ENCODE measurements at regions not wholly inside any gene's neighbourhood (a gene's known extent, or its start where the extent isn't known, plus 50 kb on each side); places are given as distances from the start of the nearest gene placed in this dataset.

DNA sequence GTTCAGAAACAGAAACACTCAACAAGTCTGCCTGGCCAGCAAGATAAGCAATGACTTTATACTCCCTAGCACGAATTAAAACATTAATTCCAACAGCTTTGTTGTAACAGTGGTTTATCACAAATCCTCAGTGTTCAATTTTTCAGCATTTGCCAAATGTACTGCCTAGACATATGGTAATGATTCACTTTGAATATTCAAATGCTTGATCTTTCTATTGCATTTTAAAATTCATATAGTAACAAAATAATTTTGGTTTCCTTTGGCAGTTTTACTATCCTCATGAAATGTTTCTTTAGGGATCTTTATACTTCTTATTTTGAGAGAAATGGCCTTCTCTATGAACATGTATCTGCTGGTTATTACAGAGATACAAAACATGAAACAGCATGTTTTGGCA, 851.8 kb upstream of the NXPH2 start:
- H4K20me1 ChIP-seq (ENCODE audit: insufficient read depth, low read length), result no peaks in the 10 kb centered on the region
- H2AFZ ChIP-seq (ENCODE audit: low read depth, low read length), result no peak overlapping the region
- H3K36me3 ChIP-seq (replicated peaks; ENCODE audit: low read depth, low read length), result no peaks in the 10 kb centered on the region
- H3K27me3 ChIP-seq (ENCODE audit: low read depth, low read length), result no peaks in the 10 kb centered on the region
- no peaks in the 10 kb centered on the region for H3K79me2 ChIP-seq (ENCODE audit: low read length)
- H3K4me1 ChIP-seq (ENCODE audit: low read length), result no peaks in the 10 kb centered on the region
- H3K9me3 ChIP-seq (ENCODE audit: insufficient read depth, low read length), result no peaks in the 10 kb centered on the region
- H3K4me3 ChIP-seq (ENCODE audit: low read length), result no peak overlapping the region
- H3K4me2 ChIP-seq (ENCODE audit: low read length), result no peak overlapping the region
- H3K9ac ChIP-seq (ENCODE audit: low read length), result no peak overlapping the region
- no peak overlapping the region for H3K27ac ChIP-seq (ENCODE audit: low read length)
- TF ChIP-seq, protein P1, sequence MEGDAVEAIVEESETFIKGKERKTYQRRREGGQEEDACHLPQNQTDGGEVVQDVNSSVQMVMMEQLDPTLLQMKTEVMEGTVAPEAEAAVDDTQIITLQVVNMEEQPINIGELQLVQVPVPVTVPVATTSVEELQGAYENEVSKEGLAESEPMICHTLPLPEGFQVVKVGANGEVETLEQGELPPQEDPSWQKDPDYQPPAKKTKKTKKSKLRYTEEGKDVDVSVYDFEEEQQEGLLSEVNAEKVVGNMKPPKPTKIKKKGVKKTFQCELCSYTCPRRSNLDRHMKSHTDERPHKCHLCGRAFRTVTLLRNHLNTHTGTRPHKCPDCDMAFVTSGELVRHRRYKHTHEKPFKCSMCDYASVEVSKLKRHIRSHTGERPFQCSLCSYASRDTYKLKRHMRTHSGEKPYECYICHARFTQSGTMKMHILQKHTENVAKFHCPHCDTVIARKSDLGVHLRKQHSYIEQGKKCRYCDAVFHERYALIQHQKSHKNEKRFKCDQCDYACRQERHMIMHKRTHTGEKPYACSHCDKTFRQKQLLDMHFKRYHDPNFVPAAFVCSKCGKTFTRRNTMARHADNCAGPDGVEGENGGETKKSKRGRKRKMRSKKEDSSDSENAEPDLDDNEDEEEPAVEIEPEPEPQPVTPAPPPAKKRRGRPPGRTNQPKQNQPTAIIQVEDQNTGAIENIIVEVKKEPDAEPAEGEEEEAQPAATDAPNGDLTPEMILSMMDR (IDR thresholded peaks at IDR 0.05; ENCODE audit: low read depth, low read length), result no peak
- no peak for TF ChIP-seq EZH2phosphoT487 (IDR thresholded peaks at IDR 0.05; ENCODE audit: low read depth)

DNA sequence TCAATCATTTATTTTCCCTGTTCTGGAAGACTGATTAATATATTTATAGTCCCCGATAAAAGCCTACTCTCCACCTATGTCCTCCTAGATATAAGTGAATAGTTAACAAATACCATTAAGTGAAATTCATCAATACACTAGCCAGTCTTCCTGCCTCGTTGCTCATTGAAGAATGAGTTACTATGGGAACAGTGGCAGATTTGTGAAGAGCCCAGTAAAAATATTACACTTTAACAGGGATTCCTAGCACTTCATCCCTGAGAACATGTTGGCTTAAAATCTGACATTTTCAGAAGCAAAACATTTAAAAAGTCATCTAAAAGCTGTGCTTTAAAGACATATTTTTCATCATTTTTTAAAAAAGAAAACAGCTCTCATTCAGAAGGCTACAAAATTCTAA, 848.7 kb upstream of the NXPH2 start:
- Histone ChIP-seq H3K36me3 (replicated peaks; ENCODE audit: low read depth, low read length) (no peaks in the 10 kb centered on the region), H3K9me3 (ENCODE audit: insufficient read depth, low read length) (no peaks in the 10 kb centered on the region)
- TF ChIP-seq, protein P1 (IDR thresholded peaks at IDR 0.05; ENCODE audit: low read depth, low read length), result no peak
- no peak for TF ChIP-seq EZH2phosphoT487 (IDR thresholded peaks at IDR 0.05; ENCODE audit: low read depth)

DNA sequence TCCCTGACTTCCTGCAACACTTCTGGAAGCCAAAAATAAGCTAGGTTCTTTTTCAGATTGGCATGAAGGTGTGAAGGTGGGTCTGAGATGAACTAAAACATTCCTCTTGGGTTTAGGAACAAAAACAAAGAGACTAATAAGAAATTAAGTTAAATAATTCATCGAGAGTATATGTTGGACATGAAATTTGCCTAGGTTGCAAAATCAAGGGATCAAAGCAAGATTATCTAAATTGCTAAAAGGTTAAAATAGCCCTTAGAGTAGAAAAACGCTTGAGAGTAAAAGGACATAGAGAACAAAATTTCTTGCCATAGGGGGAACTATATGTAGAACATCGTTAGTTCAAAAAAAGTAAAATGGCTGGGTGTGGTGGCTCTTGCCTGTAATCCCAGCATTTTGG, 845.9 kb upstream of the NXPH2 start:
- Histone ChIP-seq H3K79me2 (ENCODE audit: low read length) (no peaks in the 10 kb centered on the region), H3K36me3 (replicated peaks; ENCODE audit: low read depth, low read length) (no peaks in the 10 kb centered on the region), H3K9ac (ENCODE audit: low read length) (no peak overlapping the region), H3K9me3 (ENCODE audit: insufficient read depth, low read length) (no peaks in the 10 kb centered on the region), H3K27ac (ENCODE audit: low read length) (no peak overlapping the region), H2AFZ (ENCODE audit: low read depth, low read length) (no peak overlapping the region), H4K20me1 (ENCODE audit: insufficient read depth, low read length) (no peaks in the 10 kb centered on the region), H3K4me2 (ENCODE audit: low read length) (no peak overlapping the region), H3K4me3 (ENCODE audit: low read length) (no peak overlapping the region), H3K27me3 (ENCODE audit: low read depth, low read length) (no peaks in the 10 kb centered on the region), H3K4me1 (ENCODE audit: low read length) (no peaks in the 10 kb centered on the region)
- TF ChIP-seq EZH2phosphoT487 (IDR thresholded peaks at IDR 0.05; ENCODE audit: low read depth), result no peak
- TF ChIP-seq, protein P1 (IDR thresholded peaks at IDR 0.05; ENCODE audit: low read depth, low read length), result no peak

More for the DNA sequence above, 848.7 kb upstream of the NXPH2 start:
- H2AFZ ChIP-seq (ENCODE audit: low read depth, low read length), result no peak overlapping the region
- H3K4me2 ChIP-seq (ENCODE audit: low read length), result no peak overlapping the region
- H3K4me1 ChIP-seq (ENCODE audit: low read length), result no peaks in the 10 kb centered on the region
- H3K27ac ChIP-seq (ENCODE audit: low read length), result no peak overlapping the region
- no peaks in the 10 kb centered on the region for H4K20me1 ChIP-seq (ENCODE audit: insufficient read depth, low read length)
- no peak overlapping the region for H3K4me3 ChIP-seq (ENCODE audit: low read length)
- no peak overlapping the region for H3K9ac ChIP-seq (ENCODE audit: low read length)
- H3K79me2 ChIP-seq (ENCODE audit: low read length), result no peaks in the 10 kb centered on the region
- no peaks in the 10 kb centered on the region for H3K27me3 ChIP-seq (ENCODE audit: low read depth, low read length)

DNA sequence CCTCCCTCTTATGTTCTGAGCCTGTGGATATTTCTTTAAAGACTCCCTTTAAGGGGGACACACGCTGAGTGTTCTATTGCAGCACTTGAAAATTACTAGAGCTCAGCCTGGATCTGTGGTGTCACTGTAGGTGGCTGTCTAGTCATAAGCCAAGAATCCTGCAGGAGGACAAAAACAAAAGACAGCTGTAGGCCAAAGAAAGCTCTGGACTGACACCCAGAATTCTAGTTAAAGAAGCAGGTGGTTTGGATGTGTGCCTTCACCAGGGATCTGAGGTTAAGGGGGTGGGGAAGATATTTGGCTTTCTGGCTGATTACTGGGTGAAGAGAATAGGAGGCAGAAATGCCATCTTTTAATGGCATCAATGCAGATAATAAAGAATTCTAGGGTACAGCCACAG, 842.5 kb upstream of the NXPH2 start:
- H3K9me3 ChIP-seq (ENCODE audit: insufficient read depth, low read length), result no peaks in the 10 kb centered on the region
- H2AFZ ChIP-seq (ENCODE audit: low read depth, low read length), result no peak overlapping the region
- no peaks in the 10 kb centered on the region for H4K20me1 ChIP-seq (ENCODE audit: insufficient read depth, low read length)
- no peaks in the 10 kb centered on the region for H3K27me3 ChIP-seq (ENCODE audit: low read depth, low read length)
- H3K9ac ChIP-seq (ENCODE audit: low read length), result no peak overlapping the region
- TF ChIP-seq EZH2phosphoT487 (IDR thresholded peaks at IDR 0.05; ENCODE audit: low read depth), result no peak
- TF ChIP-seq, protein P1 (IDR thresholded peaks at IDR 0.05; ENCODE audit: low read depth, low read length), result no peak
- peaks cover 7% of the 10 kb centered on the region; the same call in 1 of the 2 replicates for H3K4me1 ChIP-seq (ENCODE audit: low read length)
- no peak overlapping the region for H3K4me3 ChIP-seq (ENCODE audit: low read length)
- no peak overlapping the region for H3K4me2 ChIP-seq (ENCODE audit: low read length)
- no peaks in the 10 kb centered on the region for H3K79me2 ChIP-seq (ENCODE audit: low read length)
- no peak overlapping the region for H3K27ac ChIP-seq (ENCODE audit: low read length)
- H3K36me3 ChIP-seq (replicated peaks; ENCODE audit: low read depth, low read length), result no peaks in the 10 kb centered on the region

Measured in OCI-LY3 (cell line).